GM12878 (cell line): ENCODE measurements at regions not wholly inside any gene's neighbourhood (a gene's known extent, or its start where the extent isn't known, plus 50 kb on each side); places are given as distances from the start of the nearest gene placed in this dataset.

ENCODE experiments used
- ATAC-seq: fragments of 200-7000 bp; cut with Tn5 transposase; 3 replicates; pipeline ENCODE4 v1.9.1; 2020; ENCODE audit warnings: mild to moderate bottlenecking, moderate library complexity
- BruUV-seq: library from RNA; stranded (reverse); fragments of 400-500 nt; replicated peaks from 2 replicates; lab custom pipeline; 2021; lab: Mats Ljungman, UMichigan
- CTCF ChIA-PET: fragments of 300-600 bp; sonication (Branson Sonifier 250); formaldehyde crosslinking; extraction: SDS; loops from one replicate; lab custom pipeline; 2021; ENCODE audit warnings: inconsistent platforms; lab: Yijun Ruan, JAX
- POLR2A ChIA-PET: fragments of 350-600 bp; formaldehyde crosslinking; extraction: SDS; loops from one replicate; lab custom pipeline; 2021; ENCODE audit warnings: inconsistent platforms; lab: Charles Lee
- RAD21 ChIA-PET: fragments of 300-600 bp; sonication (Branson Sonifier 250); formaldehyde crosslinking; loops from one replicate; lab custom pipeline; 2023; ENCODE audit warnings: antibody characterized with exemption; ENCODE audit not compliant: unreplicated experiment; lab: Charles Lee
- SMC1A ChIA-PET: fragments of 300-600 bp; sonication (Branson Sonifier 250); formaldehyde crosslinking; loops from one replicate; lab custom pipeline; 2023; ENCODE audit not compliant: unreplicated experiment, uncharacterized antibody; lab: Charles Lee
- DNase-seq: peaks from one replicate; pipeline ENCODE4 v3.0.0-alpha.2; 2011; ENCODE audit warnings: low read depth, low spot score
- FAIRE-seq: peaks from 3 replicates; lab custom pipeline; 2011; peaks lifted over from hg19 to GRCh38; lab: Jason Lieb, UNC
- H2AFZ ChIP-seq: 2 replicates; pipeline ENCODE4 v1.6.0; 2011; ENCODE audit warnings: low read depth, low read length, control low read depth; ENCODE audit not compliant: control insufficient read depth
- H3K27ac ChIP-seq: 2 replicates; pipeline ENCODE4 v1.5.1; 2011; ENCODE audit warnings: control low read depth; ENCODE audit not compliant: control insufficient read depth, insufficient read depth
- H3K27me3 ChIP-seq, 2 experiments: replicated peaks in 1 of 2; 2 replicates each; pipeline versions ENCODE4 v1.6.0 to v1.6.1; 2011; ENCODE audit warnings: low read length in 1 of 2; ENCODE audit not compliant: control insufficient read depth in 2 of 2, insufficient read depth in 2 of 2
- H3K36me3 ChIP-seq, 2 experiments: 2 replicates each; pipeline ENCODE4 v1.5.1; 2011; ENCODE audit warnings: low read length in 1 of 2; ENCODE audit not compliant: control insufficient read depth in 2 of 2, insufficient read depth in 2 of 2
- H3K4me1 ChIP-seq: 2 replicates; pipeline ENCODE4 v1.6.1; 2011; ENCODE audit warnings: mild to moderate bottlenecking, low read length, moderate library complexity, mixed read lengths; ENCODE audit not compliant: control insufficient read depth, insufficient read depth
- H3K4me2 ChIP-seq: 2 replicates; pipeline ENCODE4 v1.6.0; 2011; ENCODE audit warnings: control low read depth; ENCODE audit not compliant: control insufficient read depth, insufficient read depth
- H3K4me3 ChIP-seq: fragments of 200-600 bp; sonication (generic); 2 replicates; pipeline ENCODE4 v1.5.1; 2016
- H3K79me2 ChIP-seq: 2 replicates; pipeline ENCODE4 v1.6.0; 2011; ENCODE audit warnings: low read length; ENCODE audit not compliant: control insufficient read depth, insufficient read depth
- H3K9ac ChIP-seq: 2 replicates; pipeline ENCODE4 v1.8.0; 2011; ENCODE audit warnings: low read length, control low read depth, mixed read lengths; ENCODE audit not compliant: control insufficient read depth, insufficient read depth
- H3K9me3 ChIP-seq: replicated peaks from 3 replicates; pipeline ENCODE4 v1.5.1; 2011; ENCODE audit warnings: mild to moderate bottlenecking, low read length; ENCODE audit not compliant: control insufficient read depth, insufficient read depth
- H4K20me1 ChIP-seq: 2 replicates; pipeline ENCODE4 v1.6.0; 2011; ENCODE audit not compliant: control insufficient read depth, insufficient read depth
- REST ChIP-seq: IDR thresholded peaks from 2 replicates; pipeline ENCODE4 v1.6.1; 2012; ENCODE audit warnings: mild to moderate bottlenecking, low read depth, low read length
- ZZZ3 ChIP-seq: IDR thresholded peaks from 2 replicates; pipeline ENCODE4 v1.6.1; 2011; ENCODE audit warnings: low read depth; ENCODE audit not compliant: control insufficient read depth, insufficient read length
- WGBS: methylation state at CpG from one replicate; pipeline ENCODE4 v1.1.6; 2016; ENCODE audit warnings: low lambda C conversion rate; ENCODE audit not compliant: insufficient replicate concordance, insufficient coverage; ENCODE audit errors: missing lambda C conversion rate; 5-methylcytosine and 5-hydroxymethylcytosine counted together
- in situ Hi-C: fragments of 300-500 bp; cut with MboI; formaldehyde crosslinking; loops from 9 replicates; pipeline ENCODE4 v1.14.3; 2018; ENCODE audit warnings: mixed read lengths
- intact Hi-C: fragments of 100-400 bp; cut with micrococcal nuclease; formaldehyde crosslinking; loops from one replicate; pipeline ENCODE4 v1.14.2; 2022; ENCODE audit not compliant: unreplicated experiment

DNA sequence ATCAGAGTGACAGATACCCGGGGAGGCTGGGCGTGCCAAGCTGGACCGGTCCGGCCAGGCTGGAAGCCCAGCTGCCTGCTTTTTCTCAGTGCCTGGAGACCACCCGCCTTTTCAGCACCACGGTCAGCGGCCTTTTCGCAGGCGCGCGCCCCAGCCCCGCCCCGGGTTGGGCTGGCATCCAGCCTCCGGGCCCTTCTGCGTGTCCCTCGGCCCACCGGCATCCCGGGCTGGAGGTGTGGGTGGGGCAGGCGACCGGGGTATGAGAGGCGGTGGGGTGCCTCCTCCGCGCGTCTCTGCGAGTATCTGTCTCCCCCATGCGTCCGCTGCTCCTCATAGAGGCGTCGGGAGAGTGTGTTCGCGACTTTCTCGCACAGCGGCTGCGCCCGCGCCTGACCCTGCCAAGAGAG, 102.5 kb downstream of the MRM1 start:
- peak; percentile 86 for TF ChIP-seq REST
- no peak for TF ChIP-seq ZZZ3
- Histone ChIP-seq H3K4me2 (no peak overlapping the region), H3K27me3 (no peaks in the 10 kb centered on the region; a peak in 2 of 4 replicates), H3K9me3 (no peaks in the 10 kb centered on the region), H3K36me3 (no peaks in the 10 kb centered on the region), H2AFZ (no peak overlapping the region), H3K9ac (no peak overlapping the region), H3K4me1 (no peaks in the 10 kb centered on the region), H3K79me2 (no peaks in the 10 kb centered on the region), H3K27ac (no peak overlapping the region), H4K20me1 (no peaks in the 10 kb centered on the region), H3K4me3 (no peak overlapping the region)
- no TSS peak for BruUV-seq
- CTCF ChIA-PET = no interaction called here
- ATAC-seq (peak; percentile 63), DNase-seq (no peak), FAIRE-seq (no peak)
- RAD21 ChIA-PET = interaction anchor here (2.2 kb wide), 1 partner anchor 101 kb away, joined by 5 read pairs; no protein-coding TSS in a partner anchor
- in situ Hi-C loops (no loop called here), intact Hi-C loops (loop anchor here (10.0 kb wide), 1 partner anchor 79 kb away; no protein-coding TSS in a partner anchor)
- SMC1A ChIA-PET = no interaction called here
- POLR2A ChIA-PET = no interaction called here
- 67% methylated on average over 33 of the region's 36 CpGs for WGBS
